Lower leg skin (tissue), 4 donors: ENCODE measurements at regions not wholly inside any gene's neighbourhood (a gene's known extent, or its start where the extent isn't known, plus 50 kb on each side); places are given as distances from the start of the nearest gene placed in this dataset.

ENCODE experiments used
- DNase-seq, 2 donors: peaks; one replicate each; pipeline ENCODE4 v3.0.0-alpha.2; 2019; ENCODE audit warnings: low spot score in 2 of 2
- H3K4me3 ChIP-seq: fragments of 200-600 bp; sonication (generic); 2 replicates; pipeline ENCODE4 v1.5.1; 2017; ENCODE audit warnings: mild to moderate bottlenecking, low read depth; ENCODE audit not compliant: poor library complexity, severe bottlenecking
- POLR2A ChIP-seq, 2 donors: fragments of 450-650 bp; IDR thresholded peaks; one replicate each; pipeline ENCODE4 v1.6.1; 2016 to 2017; ENCODE audit warnings: antibody characterized with exemption in 2 of 2, mild to moderate bottlenecking in 1 of 2, moderate library complexity in 1 of 2
- WGBS, 2 donors: methylation state at CpG; one replicate each; pipeline ENCODE4 v1.1.5; 2018; 5-methylcytosine and 5-hydroxymethylcytosine counted together
- intact Hi-C: fragments of 100-400 bp; cut with DNase I; formaldehyde crosslinking; loops from one replicate; pipeline ENCODE4 v1.15.0; 2023; ENCODE audit warnings: low total_unique reads
- TF ChIP-seq, protein P1 (sequence below), 3 donors: fragments of 450-650 bp; IDR thresholded peaks; one replicate each; pipeline ENCODE4 v1.5.1; 2016; ENCODE audit warnings: antibody characterized with exemption in 3 of 3, mild to moderate bottlenecking in 3 of 3, moderate library complexity in 2 of 3

DNA sequence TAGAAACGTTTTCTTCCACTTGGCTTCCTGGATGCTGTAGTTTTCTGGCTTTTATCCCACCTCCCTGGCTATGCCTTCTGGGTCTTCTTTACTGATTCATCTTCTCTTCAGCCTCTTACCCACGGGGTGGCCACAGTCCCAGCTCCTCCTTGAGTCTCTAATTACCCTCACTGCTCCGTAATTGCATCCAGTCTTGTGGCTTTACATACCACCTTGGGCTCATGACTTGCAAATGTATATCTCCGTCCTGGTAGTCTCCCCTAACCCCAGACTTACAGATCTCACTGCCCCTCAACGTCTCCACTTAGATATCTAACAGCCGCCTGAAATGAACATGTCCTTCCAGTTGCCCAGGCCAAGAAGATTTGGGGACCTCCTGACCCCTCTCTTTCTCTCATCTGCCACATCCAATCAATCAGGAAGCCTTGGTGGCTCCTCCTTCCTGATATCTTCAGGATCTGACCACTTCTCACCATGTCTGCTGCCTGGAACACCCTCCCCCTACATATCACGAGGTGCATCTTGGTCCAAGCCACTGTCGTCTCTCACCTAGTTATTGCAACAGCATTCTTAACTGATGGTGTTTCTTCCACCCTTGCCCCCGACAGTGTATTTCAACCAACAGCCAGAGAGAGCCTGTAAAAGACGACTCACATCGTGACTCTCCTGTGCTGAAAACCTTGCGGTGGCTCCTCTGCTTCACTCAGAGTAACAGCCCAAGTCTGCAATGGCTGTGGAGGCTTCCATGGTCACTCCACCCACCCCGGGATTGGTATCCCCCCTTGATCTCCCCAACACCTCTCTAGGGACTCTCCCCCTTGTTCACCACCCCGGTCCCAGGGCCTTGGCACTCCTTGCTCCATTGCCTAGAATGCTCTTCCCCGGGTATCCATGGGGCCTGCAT is 219.0 kb upstream of the POU3F1 start:
- intact Hi-C loops, result no loop called here
- no peak for DNase-seq
- no peak overlapping the region for H3K4me3 ChIP-seq
- TF ChIP-seq, protein P1, sequence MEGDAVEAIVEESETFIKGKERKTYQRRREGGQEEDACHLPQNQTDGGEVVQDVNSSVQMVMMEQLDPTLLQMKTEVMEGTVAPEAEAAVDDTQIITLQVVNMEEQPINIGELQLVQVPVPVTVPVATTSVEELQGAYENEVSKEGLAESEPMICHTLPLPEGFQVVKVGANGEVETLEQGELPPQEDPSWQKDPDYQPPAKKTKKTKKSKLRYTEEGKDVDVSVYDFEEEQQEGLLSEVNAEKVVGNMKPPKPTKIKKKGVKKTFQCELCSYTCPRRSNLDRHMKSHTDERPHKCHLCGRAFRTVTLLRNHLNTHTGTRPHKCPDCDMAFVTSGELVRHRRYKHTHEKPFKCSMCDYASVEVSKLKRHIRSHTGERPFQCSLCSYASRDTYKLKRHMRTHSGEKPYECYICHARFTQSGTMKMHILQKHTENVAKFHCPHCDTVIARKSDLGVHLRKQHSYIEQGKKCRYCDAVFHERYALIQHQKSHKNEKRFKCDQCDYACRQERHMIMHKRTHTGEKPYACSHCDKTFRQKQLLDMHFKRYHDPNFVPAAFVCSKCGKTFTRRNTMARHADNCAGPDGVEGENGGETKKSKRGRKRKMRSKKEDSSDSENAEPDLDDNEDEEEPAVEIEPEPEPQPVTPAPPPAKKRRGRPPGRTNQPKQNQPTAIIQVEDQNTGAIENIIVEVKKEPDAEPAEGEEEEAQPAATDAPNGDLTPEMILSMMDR (IDR thresholded peaks at IDR 0.05), result no peak
- TF ChIP-seq POLR2A (IDR thresholded peaks at IDR 0.05), result no peak
- WGBS, 2 donors, result 68 to 77% methylated on average over 15 of the region's 15 CpGs

- no peak for DNase-seq
- WGBS, 2 donors, result 71 to 74% methylated on average over 4 of the region's 4 CpGs
- intact Hi-C loops, result no loop called here
- H3K4me3 ChIP-seq, result no peak overlapping the region
- TF ChIP-seq, protein P1 (IDR thresholded peaks at IDR 0.05), result no peak
- no peak for TF ChIP-seq POLR2A (IDR thresholded peaks at IDR 0.05)
Observed at GRCh38 chr1:38263438-38263837, 216.8 kb upstream of the POU3F1 start.

DNA sequence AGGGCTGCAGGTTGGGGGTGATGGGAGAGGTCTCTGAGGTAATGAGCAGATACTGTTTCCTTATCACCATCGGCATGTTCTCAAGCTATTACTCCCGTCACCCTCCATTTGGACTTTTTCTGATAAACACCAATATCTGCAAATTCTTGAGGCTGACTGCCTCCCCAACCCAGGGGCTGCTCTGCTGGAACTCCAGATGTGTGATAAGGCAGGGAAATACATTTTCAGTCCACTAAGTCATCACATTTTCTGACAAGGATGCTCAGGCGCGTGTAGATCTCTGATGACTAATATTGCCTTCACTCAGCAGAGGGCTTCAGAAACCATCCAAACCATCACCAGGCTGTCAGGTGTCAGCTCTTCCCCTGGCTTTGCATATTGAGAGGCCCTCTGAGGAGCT is 215.0 kb upstream of the POU3F1 start:
- intact Hi-C loops, result no loop called here
- no peak overlapping the region for H3K4me3 ChIP-seq
- no peak for TF ChIP-seq POLR2A (IDR thresholded peaks at IDR 0.05)
- TF ChIP-seq, protein P1 (IDR thresholded peaks at IDR 0.05), result no peak
- 88 to 96% methylated on average over 4 of the region's 4 CpGs for WGBS, 2 donors
- DNase-seq, result no peak

GRCh38 chr1:38258085-38258627 is 211.6 kb upstream of the POU3F1 start:
- no peak overlapping the region for H3K4me3 ChIP-seq
- no peak for DNase-seq
- TF ChIP-seq, protein P1 (IDR thresholded peaks at IDR 0.05), result no peak
- no peak for TF ChIP-seq POLR2A (IDR thresholded peaks at IDR 0.05)
- intact Hi-C loops, result no loop called here
- 80 to 86% methylated on average over 16 of the region's 16 CpGs for WGBS, 2 donors

GRCh38 chr1:38257374-38257773 is 210.8 kb upstream of the POU3F1 start:
- no peak overlapping the region for H3K4me3 ChIP-seq
- WGBS, 2 donors, result 68 to 90% methylated on average over 6 of the region's 6 CpGs
- no peak for TF ChIP-seq POLR2A (IDR thresholded peaks at IDR 0.05)
- TF ChIP-seq, protein P1 (IDR thresholded peaks at IDR 0.05), result no peak
- intact Hi-C loops, result no loop called here
- DNase-seq, result no peak
